ENCODE measurements at regions not wholly inside any gene's neighbourhood (a gene's known extent, or its start where the extent isn't known, plus 50 kb on each side); places are given as distances from the start of the nearest gene placed in this dataset.

GRCh38 chr16:35176449-35176848 lies 1717.0 kb downstream of the TP53TG3F start:
- no peaks in the 10 kb centered on the region for H3K27me3 ChIP-seq (ENCODE audit: low read depth, low read length)
- no peaks in the 10 kb centered on the region for H3K9me3 ChIP-seq (ENCODE audit: insufficient read depth, low read length)
- H3K4me2 ChIP-seq (ENCODE audit: low read length): no peak overlapping the region
- H3K36me3 ChIP-seq (replicated peaks; ENCODE audit: low read depth, low read length): no peaks in the 10 kb centered on the region
- no peaks in the 10 kb centered on the region for H3K4me1 ChIP-seq (ENCODE audit: low read length)
- H3K27ac ChIP-seq (ENCODE audit: low read length): no peak overlapping the region
- no peak overlapping the region for H2AFZ ChIP-seq (ENCODE audit: low read depth, low read length)
- H3K79me2 ChIP-seq (ENCODE audit: low read length): no peaks in the 10 kb centered on the region
- no peak overlapping the region for H3K9ac ChIP-seq (ENCODE audit: low read length)
- no peak for TF ChIP-seq CTCF (IDR thresholded peaks at IDR 0.05; ENCODE audit: low read depth, low read length)
- no peak for TF ChIP-seq EZH2phosphoT487 (IDR thresholded peaks at IDR 0.05; ENCODE audit: low read depth)
- H3K4me3 ChIP-seq (ENCODE audit: low read length): no peak overlapping the region
- H4K20me1 ChIP-seq (ENCODE audit: insufficient read depth, low read length): no peaks in the 10 kb centered on the region

DNA sequence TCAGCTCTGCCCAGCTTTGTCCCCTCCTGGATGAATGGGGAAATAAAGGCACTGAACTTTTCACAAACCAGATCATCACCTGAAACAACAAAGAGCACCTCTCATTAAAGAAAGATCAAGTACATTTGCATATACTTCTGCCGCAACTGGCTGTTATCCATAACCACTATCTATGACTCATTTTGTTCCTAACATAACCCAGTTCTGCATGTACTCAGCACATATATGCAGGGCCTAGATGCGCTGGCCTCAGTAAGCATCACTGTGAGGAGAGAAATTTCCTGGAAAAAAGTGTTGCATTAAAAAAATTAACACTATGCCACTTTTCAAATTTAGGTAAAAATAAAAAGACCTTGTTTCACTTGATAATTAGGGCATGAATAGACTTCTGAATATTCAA lies 1718.4 kb downstream of the TP53TG3F start:
- Histone ChIP-seq H4K20me1 (ENCODE audit: insufficient read depth, low read length) (no peaks in the 10 kb centered on the region), H3K4me1 (ENCODE audit: low read length) (no peaks in the 10 kb centered on the region), H3K27me3 (ENCODE audit: low read depth, low read length) (no peaks in the 10 kb centered on the region), H3K9me3 (ENCODE audit: insufficient read depth, low read length) (no peaks in the 10 kb centered on the region), H3K36me3 (replicated peaks; ENCODE audit: low read depth, low read length) (no peaks in the 10 kb centered on the region), H3K79me2 (ENCODE audit: low read length) (no peaks in the 10 kb centered on the region), H3K27ac (ENCODE audit: low read length) (no peak overlapping the region), H3K4me3 (ENCODE audit: low read length) (no peak overlapping the region), H3K4me2 (ENCODE audit: low read length) (no peak overlapping the region), H3K9ac (ENCODE audit: low read length) (no peak overlapping the region), H2AFZ (ENCODE audit: low read depth, low read length) (no peak overlapping the region)
- TF ChIP-seq CTCF (IDR thresholded peaks at IDR 0.05; ENCODE audit: low read depth, low read length) (no peak), EZH2phosphoT487 (IDR thresholded peaks at IDR 0.05; ENCODE audit: low read depth) (no peak)

GRCh38 chr16:35180970-35181369 lies 1721.6 kb downstream of the TP53TG3F start:
- no peak overlapping the region for H3K27ac ChIP-seq (ENCODE audit: low read length)
- H2AFZ ChIP-seq (ENCODE audit: low read depth, low read length): no peak overlapping the region
- no peaks in the 10 kb centered on the region for H3K36me3 ChIP-seq (replicated peaks; ENCODE audit: low read depth, low read length)
- H3K4me1 ChIP-seq (ENCODE audit: low read length): no peaks in the 10 kb centered on the region
- no peak for TF ChIP-seq CTCF (IDR thresholded peaks at IDR 0.05; ENCODE audit: low read depth, low read length)
- no peak for TF ChIP-seq EZH2phosphoT487 (IDR thresholded peaks at IDR 0.05; ENCODE audit: low read depth)
- H3K4me2 ChIP-seq (ENCODE audit: low read length): no peak overlapping the region
- H3K9me3 ChIP-seq (ENCODE audit: insufficient read depth, low read length): no peaks in the 10 kb centered on the region
- H3K4me3 ChIP-seq (ENCODE audit: low read length): no peak overlapping the region
- H3K9ac ChIP-seq (ENCODE audit: low read length): no peak overlapping the region
- no peaks in the 10 kb centered on the region for H3K79me2 ChIP-seq (ENCODE audit: low read length)
- no peaks in the 10 kb centered on the region for H3K27me3 ChIP-seq (ENCODE audit: low read depth, low read length)
- H4K20me1 ChIP-seq (ENCODE audit: insufficient read depth, low read length): no peaks in the 10 kb centered on the region

GRCh38 chr16:35181422-35182030 lies 1722.1 kb downstream of the TP53TG3F start:
- no peak overlapping the region for H3K4me3 ChIP-seq (ENCODE audit: low read length)
- no peaks in the 10 kb centered on the region for H4K20me1 ChIP-seq (ENCODE audit: insufficient read depth, low read length)
- TF ChIP-seq EZH2phosphoT487 (IDR thresholded peaks at IDR 0.05; ENCODE audit: low read depth) (no peak), CTCF (IDR thresholded peaks at IDR 0.05; ENCODE audit: low read depth, low read length) (no peak)
- no peaks in the 10 kb centered on the region for H3K9me3 ChIP-seq (ENCODE audit: insufficient read depth, low read length)
- H3K9ac ChIP-seq (ENCODE audit: low read length): no peak overlapping the region
- no peak overlapping the region for H2AFZ ChIP-seq (ENCODE audit: low read depth, low read length)
- no peaks in the 10 kb centered on the region for H3K27me3 ChIP-seq (ENCODE audit: low read depth, low read length)
- H3K4me2 ChIP-seq (ENCODE audit: low read length): no peak overlapping the region
- H3K27ac ChIP-seq (ENCODE audit: low read length): no peak overlapping the region
- H3K36me3 ChIP-seq (replicated peaks; ENCODE audit: low read depth, low read length): no peaks in the 10 kb centered on the region
- no peaks in the 10 kb centered on the region for H3K4me1 ChIP-seq (ENCODE audit: low read length)
- H3K79me2 ChIP-seq (ENCODE audit: low read length): no peaks in the 10 kb centered on the region

Measured in OCI-LY3 (cell line).